DOHH2 (cell line): ENCODE measurements at regions not wholly inside any gene's neighbourhood (a gene's known extent, or its start where the extent isn't known, plus 50 kb on each side); places are given as distances from the start of the nearest gene placed in this dataset.

ENCODE experiments used
- H3F3A ChIP-seq: fragments of 200-600 bp; sonication (generic), shearing (Covaris generic); 2 replicates; pipeline ENCODE4 v1.6.0; 2016; ENCODE audit warnings: antibody characterized with exemption, mild to moderate bottlenecking; ENCODE audit not compliant: control insufficient read depth, insufficient read depth
- H3K27ac ChIP-seq: fragments of 200-600 bp; sonication (generic); 2 replicates; pipeline ENCODE4 v1.5.1; 2014; ENCODE audit warnings: low read depth, mild to moderate bottlenecking, low read length, moderate library complexity
- H3K27me3 ChIP-seq: fragments of 200-600 bp; sonication (generic); 2 replicates; pipeline ENCODE4 v1.6.1; 2014; ENCODE audit warnings: mild to moderate bottlenecking, low read length, mixed read lengths; ENCODE audit not compliant: control insufficient read depth
- H3K36me3 ChIP-seq: fragments of 200-600 bp; sonication (generic); 2 replicates; pipeline ENCODE4 v1.6.1; 2014; ENCODE audit warnings: mild to moderate bottlenecking, low read length, moderate library complexity, mixed read lengths; ENCODE audit not compliant: control insufficient read depth
- H3K4me1 ChIP-seq: fragments of 200-600 bp; sonication (generic); 2 replicates; pipeline ENCODE4 v1.6.1; 2014; ENCODE audit warnings: mild to moderate bottlenecking, low read length, mixed read lengths; ENCODE audit not compliant: control insufficient read depth
- H3K4me2 ChIP-seq: fragments of 200-600 bp; sonication (generic); 2 replicates; pipeline ENCODE4 v1.6.0; 2014; ENCODE audit warnings: mild to moderate bottlenecking, low read length, moderate library complexity
- H3K4me3 ChIP-seq: fragments of 200-600 bp; sonication (generic); 2 replicates; pipeline ENCODE4 v1.5.1; 2014; ENCODE audit warnings: mild to moderate bottlenecking, low read length, mixed read lengths
- H3K79me2 ChIP-seq: fragments of 200-600 bp; sonication (generic); 2 replicates; pipeline ENCODE4 v1.6.1; 2014; ENCODE audit warnings: mild to moderate bottlenecking, low read length, mixed read lengths; ENCODE audit not compliant: control insufficient read depth
- H3K9me2 ChIP-seq: fragments of 200-600 bp; sonication (generic); replicated peaks from 2 replicates; pipeline ENCODE4 v1.6.1; 2014; ENCODE audit warnings: mild to moderate bottlenecking, low read length, mixed read lengths; ENCODE audit not compliant: control insufficient read depth
- H3K9me3 ChIP-seq: fragments of 200-600 bp; sonication (generic); 2 replicates; pipeline ENCODE4 v1.6.1; 2014; ENCODE audit warnings: antibody characterized with exemption, low read length, mixed read lengths; ENCODE audit not compliant: control insufficient read depth, insufficient read depth
- H4K20me1 ChIP-seq: fragments of 200-600 bp; sonication (generic); 2 replicates; pipeline ENCODE4 v1.6.0; 2014; ENCODE audit warnings: low read depth, mild to moderate bottlenecking, antibody characterized with exemption, low read length, moderate library complexity; ENCODE audit not compliant: control insufficient read depth, insufficient read depth
- EZH2phosphoT487 ChIP-seq: fragments of 200-600 bp; sonication (generic); IDR thresholded peaks from 2 replicates; pipeline ENCODE4 v1.6.1; 2017; ENCODE audit warnings: borderline replicate concordance, mild to moderate bottlenecking, antibody characterized with exemption, low read length, moderate library complexity, mixed read lengths
- TF ChIP-seq, protein P1 (sequence below): fragments of 200-600 bp; sonication (generic); IDR thresholded peaks from one replicate; pipeline ENCODE4 v1.5.1; 2014; ENCODE audit warnings: antibody characterized with exemption, mild to moderate bottlenecking, low read depth, low read length; ENCODE audit not compliant: poor library complexity, severe bottlenecking

DNA sequence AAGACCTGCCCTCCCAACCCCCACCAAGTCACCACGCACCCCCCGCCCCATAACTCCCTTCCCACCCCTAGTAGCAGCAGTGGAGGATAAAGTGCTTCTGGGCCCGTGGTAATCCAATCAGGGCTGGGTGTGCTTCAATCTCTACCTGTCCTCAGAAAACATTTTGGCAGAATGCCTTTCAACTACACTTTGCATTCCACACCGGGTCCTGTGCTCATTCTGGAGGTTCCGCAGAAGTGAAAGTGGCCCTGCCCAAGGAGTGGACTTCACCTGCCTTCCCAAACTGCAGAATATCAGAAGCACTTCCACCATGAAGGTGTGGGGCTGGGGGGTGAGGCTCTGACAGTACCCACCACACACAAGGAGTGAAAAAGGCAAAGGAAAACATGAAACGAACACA is 322.3 kb downstream of the DHX15 start:
- Histone ChIP-seq H3K9me3 (no peaks in the 10 kb centered on the region), H3K27ac (no peak overlapping the region), H3K79me2 (no peaks in the 10 kb centered on the region), H3K4me3 (no peak overlapping the region), H3K27me3 (no peaks in the 10 kb centered on the region), H3K36me3 (no peaks in the 10 kb centered on the region), H3K9me2 (no peaks in the 10 kb centered on the region), H4K20me1 (no peaks in the 10 kb centered on the region), H3K4me1 (no peaks in the 10 kb centered on the region), H3F3A (no peaks in the 10 kb centered on the region), H3K4me2 (no peak overlapping the region)
- TF ChIP-seq, protein P1, sequence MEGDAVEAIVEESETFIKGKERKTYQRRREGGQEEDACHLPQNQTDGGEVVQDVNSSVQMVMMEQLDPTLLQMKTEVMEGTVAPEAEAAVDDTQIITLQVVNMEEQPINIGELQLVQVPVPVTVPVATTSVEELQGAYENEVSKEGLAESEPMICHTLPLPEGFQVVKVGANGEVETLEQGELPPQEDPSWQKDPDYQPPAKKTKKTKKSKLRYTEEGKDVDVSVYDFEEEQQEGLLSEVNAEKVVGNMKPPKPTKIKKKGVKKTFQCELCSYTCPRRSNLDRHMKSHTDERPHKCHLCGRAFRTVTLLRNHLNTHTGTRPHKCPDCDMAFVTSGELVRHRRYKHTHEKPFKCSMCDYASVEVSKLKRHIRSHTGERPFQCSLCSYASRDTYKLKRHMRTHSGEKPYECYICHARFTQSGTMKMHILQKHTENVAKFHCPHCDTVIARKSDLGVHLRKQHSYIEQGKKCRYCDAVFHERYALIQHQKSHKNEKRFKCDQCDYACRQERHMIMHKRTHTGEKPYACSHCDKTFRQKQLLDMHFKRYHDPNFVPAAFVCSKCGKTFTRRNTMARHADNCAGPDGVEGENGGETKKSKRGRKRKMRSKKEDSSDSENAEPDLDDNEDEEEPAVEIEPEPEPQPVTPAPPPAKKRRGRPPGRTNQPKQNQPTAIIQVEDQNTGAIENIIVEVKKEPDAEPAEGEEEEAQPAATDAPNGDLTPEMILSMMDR: no peak
- TF ChIP-seq EZH2phosphoT487: no peak

DNA sequence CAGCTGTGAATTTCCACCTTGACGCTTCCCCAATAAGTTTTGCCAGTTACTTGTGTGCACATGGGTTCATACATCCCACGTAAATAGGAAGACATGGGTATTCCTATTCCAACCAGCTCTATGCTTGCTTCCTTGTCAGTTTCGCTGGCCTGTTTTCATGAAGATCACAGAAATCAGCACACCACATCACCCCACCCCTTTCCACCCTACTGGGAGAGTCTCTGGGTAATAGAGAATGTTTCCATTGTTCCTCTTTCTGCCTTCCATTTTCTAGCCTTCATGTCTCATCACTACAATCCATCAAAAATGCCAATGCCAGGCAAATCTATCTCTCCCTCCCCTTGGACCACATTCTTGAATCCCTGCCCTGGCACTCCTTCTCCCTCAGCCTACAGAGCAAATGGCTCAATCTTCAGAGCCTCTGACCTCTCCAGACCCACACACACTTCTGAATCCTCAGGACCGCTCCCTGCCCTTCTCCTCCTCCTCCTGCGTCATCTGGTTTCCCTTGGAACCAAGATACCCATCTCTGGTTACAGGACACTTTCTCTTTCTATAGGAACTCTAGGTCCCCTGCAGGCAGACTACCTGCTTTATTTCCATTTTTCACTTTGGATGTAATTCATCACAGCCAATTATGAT is 323.3 kb downstream of the DHX15 start:
- no peak overlapping the region for H3K4me3 ChIP-seq
- H3F3A ChIP-seq: no peaks in the 10 kb centered on the region
- no peaks in the 10 kb centered on the region for H3K4me1 ChIP-seq
- H4K20me1 ChIP-seq: no peaks in the 10 kb centered on the region
- no peaks in the 10 kb centered on the region for H3K9me2 ChIP-seq
- no peaks in the 10 kb centered on the region for H3K36me3 ChIP-seq
- H3K27ac ChIP-seq: no peak overlapping the region
- no peaks in the 10 kb centered on the region for H3K79me2 ChIP-seq
- H3K4me2 ChIP-seq: no peak overlapping the region
- no peak for TF ChIP-seq EZH2phosphoT487
- TF ChIP-seq, protein P1: no peak
- H3K9me3 ChIP-seq: no peaks in the 10 kb centered on the region
- H3K27me3 ChIP-seq: no peaks in the 10 kb centered on the region

DNA sequence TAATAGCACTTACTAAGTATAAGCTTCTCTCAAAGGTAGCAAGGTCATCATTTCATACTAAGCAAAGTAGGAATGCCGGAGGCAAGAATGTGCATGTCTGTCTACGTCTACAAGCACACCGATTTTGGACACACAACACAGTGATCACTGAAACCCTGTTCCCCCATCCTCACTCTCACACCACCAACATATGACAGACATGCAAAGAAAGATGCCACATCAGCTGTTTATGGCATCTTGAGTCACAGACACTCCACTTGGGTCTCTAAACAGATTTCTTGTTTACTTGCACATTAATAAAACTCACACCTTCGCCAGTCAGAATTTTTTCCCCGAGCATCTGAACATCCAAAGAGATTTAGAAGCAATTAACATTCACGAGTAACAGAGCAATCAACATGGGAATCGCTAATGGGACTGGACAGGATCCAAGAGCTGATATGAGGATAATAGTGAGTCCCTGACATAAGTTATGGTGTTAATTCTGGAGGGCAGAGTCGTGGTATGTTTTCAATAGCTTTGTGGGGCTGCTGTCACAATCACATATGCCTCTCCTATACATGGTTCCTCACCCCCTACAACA is 324.1 kb downstream of the DHX15 start:
- Histone ChIP-seq H3K9me2 (no peaks in the 10 kb centered on the region), H3K4me2 (no peak overlapping the region)

More for the DNA sequence above, 324.1 kb downstream of the DHX15 start:
- TF ChIP-seq, protein P1: no peak
- TF ChIP-seq EZH2phosphoT487: no peak
- Histone ChIP-seq H3K9me3 (no peaks in the 10 kb centered on the region), H3K27ac (no peak overlapping the region), H3K4me3 (no peak overlapping the region), H3F3A (no peaks in the 10 kb centered on the region), H3K4me1 (no peaks in the 10 kb centered on the region), H4K20me1 (no peaks in the 10 kb centered on the region), H3K79me2 (no peaks in the 10 kb centered on the region), H3K27me3 (no peaks in the 10 kb centered on the region), H3K36me3 (no peaks in the 10 kb centered on the region)
